K562 (cell line): ENCODE measurements at regions not wholly inside any gene's neighbourhood (a gene's known extent, or its start where the extent isn't known, plus 50 kb on each side); places are given as distances from the start of the nearest gene placed in this dataset.

Experiments
- ATAC-seq: fragments of 200-7000 bp; cut with Tn5 transposase; 3 replicates; pipeline ENCODE4 v1.9.1; 2020; ENCODE audit warnings: moderate library complexity
- BruUV-seq: library from RNA; stranded (reverse); fragments of 400-500 nt; replicated peaks from 2 replicates; lab custom pipeline; 2021; lab: Mats Ljungman, UMichigan
- CTCF ChIA-PET: fragments of 300-600 bp; formaldehyde crosslinking; extraction: SDS; loops from one replicate; lab custom pipeline; 2021; ENCODE audit warnings: low intra/inter-chr PET ratio; lab: Yijun Ruan, JAX
- POLR2A ChIA-PET: fragments of 300-600, 350-650 bp; sonication (Branson Sonifier 250); formaldehyde crosslinking; extraction: SDS; loops from one replicate; lab custom pipeline; 2021; ENCODE audit warnings: antibody characterized with exemption, inconsistent platforms; lab: Yijun Ruan, JAX
- DNase-seq, 4 experiments: peaks; one replicate each; pipeline versions ENCODE4 v3.0.0 to v3.0.0-alpha.2; 2011 to 2018; ENCODE audit warnings: low spot score in 3 of 4, mixed read lengths in 3 of 4; ENCODE audit errors: extremely low read depth in 1 of 4
- FAIRE-seq: peaks from 2 replicates; lab custom pipeline; 2011; peaks lifted over from hg19 to GRCh38; lab: Jason Lieb, UNC
- H2AFZ ChIP-seq: 2 replicates; pipeline ENCODE4 v1.6.0; 2011; ENCODE audit warnings: low read depth, low read length, control low read depth, inconsistent platforms
- H3K27ac ChIP-seq: fragments of 200-600 bp; 3 replicates; pipeline ENCODE4 v1.8.0; 2011; ENCODE audit warnings: low read depth, mild to moderate bottlenecking, control low read depth, inconsistent platforms, low read length, moderate library complexity, mixed read lengths; ENCODE audit errors: extremely low read depth
- H3K27me3 ChIP-seq, 2 experiments: fragments of 300-600 bp in 1 of 2; 2 replicates in 1 of 2; 3 replicates in 1 of 2; pipeline versions ENCODE4 v1.6.0 to v1.8.0; 2011; ENCODE audit warnings: inconsistent platforms in 2 of 2, low read length in 2 of 2, mild to moderate bottlenecking in 1 of 2, mixed read lengths in 1 of 2, moderate library complexity in 1 of 2; ENCODE audit not compliant: control insufficient read depth in 2 of 2, insufficient read depth in 2 of 2
- H3K36me3 ChIP-seq: fragments of 300-600 bp; 3 replicates; pipeline ENCODE4 v1.8.0; 2011; ENCODE audit warnings: mild to moderate bottlenecking, low read length, inconsistent platforms; ENCODE audit not compliant: control insufficient read depth, insufficient read depth
- H3K4me1 ChIP-seq, 2 experiments: fragments of 200-600 bp in 1 of 2; replicated peaks in 1 of 2; 2 replicates in 1 of 2; 3 replicates in 1 of 2; pipeline versions ENCODE4 v1.5.1 to v1.8.0; 2011; ENCODE audit warnings: inconsistent platforms in 2 of 2, low read length in 2 of 2, mild to moderate bottlenecking in 1 of 2, mixed read lengths in 1 of 2, moderate library complexity in 1 of 2; ENCODE audit not compliant: control insufficient read depth in 2 of 2, insufficient read depth in 2 of 2
- H3K4me2 ChIP-seq: 2 replicates; pipeline ENCODE4 v1.6.1; 2011; ENCODE audit warnings: low read length, control low read depth, inconsistent platforms, mixed read lengths; ENCODE audit not compliant: insufficient read depth
- H3K4me3 ChIP-seq: fragments of 200-600 bp; sonication (generic), shearing (Covaris generic); 2 replicates; pipeline ENCODE4 v1.5.1; 2016; ENCODE audit warnings: control low read depth, inconsistent platforms
- H3K79me2 ChIP-seq: fragments of 200-600 bp; 3 replicates; pipeline ENCODE4 v1.8.0; 2011; ENCODE audit warnings: low read length, inconsistent platforms; ENCODE audit not compliant: control insufficient read depth, insufficient read depth
- H3K9ac ChIP-seq, 2 experiments: 2 replicates each; pipeline versions ENCODE4 v1.6.0 to v1.6.1; 2011; ENCODE audit warnings: low read depth in 2 of 2, low read length in 2 of 2, control low read depth in 1 of 2, inconsistent platforms in 1 of 2, mild to moderate bottlenecking in 1 of 2, mixed read lengths in 1 of 2; ENCODE audit not compliant: insufficient read depth in 1 of 2
- H3K9me1 ChIP-seq: one replicate; pipeline ENCODE4 v1.6.0; 2011; ENCODE audit warnings: inconsistent platforms, mild to moderate bottlenecking, low read length, moderate library complexity; ENCODE audit not compliant: control insufficient read depth, insufficient read depth
- H3K9me3 ChIP-seq: replicated peaks from 2 replicates; pipeline ENCODE4 v1.5.1; 2011; ENCODE audit warnings: low read depth, low read length, inconsistent platforms; ENCODE audit not compliant: control insufficient read depth, insufficient read depth
- H4K20me1 ChIP-seq: replicated peaks from 2 replicates; pipeline ENCODE4 v1.6.1; 2011; ENCODE audit warnings: low read length, inconsistent platforms, mixed read lengths; ENCODE audit not compliant: control insufficient read depth, insufficient read depth
- ATF1 ChIP-seq, 2 experiments: fragments of 450-650 bp in 1 of 2; IDR thresholded peaks; 2 replicates each; pipeline ENCODE4 v1.6.1; 2016; ENCODE audit warnings: missing compliant biosample characterization in 1 of 2, missing genetic modification characterization in 1 of 2
- FIP1L1 ChIP-seq: fragments of 200-400 bp; formaldehyde crosslinking; IDR thresholded peaks from 2 replicates; pipeline ENCODE4 v1.6.1; 2018; ENCODE audit warnings: mild to moderate bottlenecking, low read depth, low read length; ENCODE audit not compliant: poor library complexity, severe bottlenecking
- FOXP4 ChIP-seq: sonication (generic); formaldehyde crosslinking; IDR thresholded peaks from 2 replicates; pipeline ENCODE4 v1.8.0; 2022; ENCODE audit warnings: mild to moderate bottlenecking, missing genetic modification reagents, borderline replicate concordance
- LEF1 ChIP-seq: fragments of 450-650 bp; IDR thresholded peaks from 2 replicates; pipeline ENCODE4 v1.6.1; 2016; ENCODE audit warnings: mild to moderate bottlenecking
- SRSF1 ChIP-seq: fragments of 200-400 bp; formaldehyde crosslinking; IDR thresholded peaks from 2 replicates; pipeline ENCODE4 v1.6.1; 2017; ENCODE audit warnings: mild to moderate bottlenecking, low read depth, low read length, moderate library complexity
- ZNF165 ChIP-seq: fragments of 250-450 bp; sonication (Bioruptor Pico); IDR thresholded peaks from 2 replicates; pipeline ENCODE4 v1.4.0; 2020; ENCODE audit warnings: borderline replicate concordance
- ZNF41 ChIP-seq: fragments of 250-450 bp; sonication (Bioruptor Pico); conservative IDR thresholded peaks from 2 replicates; pipeline ENCODE4 v1.4.0; 2020; ENCODE audit warnings: mild to moderate bottlenecking
- ZZZ3 ChIP-seq: fragments of 450-650 bp; IDR thresholded peaks from 2 replicates; pipeline ENCODE4 v1.6.1; 2016; ENCODE audit warnings: antibody characterized with exemption, mild to moderate bottlenecking, moderate library complexity
- in situ Hi-C: fragments of 300-500 bp; cut with MboI; formaldehyde crosslinking; loops from 4 replicates; pipeline ENCODE4 v1.15.0; 2018; ENCODE audit warnings: inconsistent platforms, mixed read lengths
- intact Hi-C: fragments of 100-400 bp; cut with micrococcal nuclease; formaldehyde crosslinking; loops from 2 replicates; pipeline ENCODE4 v1.14.2; 2022

GRCh38 chr4:30314001-30314400 is 406.2 kb upstream of the PCDH7 start:
- no peak for ATAC-seq
- H3K9ac ChIP-seq: no peak overlapping the region
- BruUV-seq: no TSS peak
- CTCF ChIA-PET: no interaction called here
- H3K9me3 ChIP-seq: no peaks in the 10 kb centered on the region; the same call in 1 of the 2 replicates
- no peak overlapping the region for H3K27ac ChIP-seq
- DNase-seq: no peak
- no peak overlapping the region for H2AFZ ChIP-seq
- H3K4me1 ChIP-seq: no peaks in the 10 kb centered on the region
- H4K20me1 ChIP-seq: no peaks in the 10 kb centered on the region
- no peaks in the 10 kb centered on the region for H3K79me2 ChIP-seq
- intact Hi-C loops: no loop called here
- TF ChIP-seq ZNF165 (CRISPR knock-in tag) (no peak), SRSF1 (no peak), FOXP4 (CRISPR knock-in tag) (no peak), LEF1 (no peak), ZZZ3 (no peak), ZNF41 (no peak), FIP1L1 (no peak), ATF1 (CRISPR knock-in tag; IDR thresholded peaks at IDR 0.05) (no peak), ATF1 (tag; IDR thresholded peaks at IDR 0.05) (no peak)
- TF ChIP-seq, all 486 proteins: peak for 0
- no peaks in the 10 kb centered on the region for H3K36me3 ChIP-seq
- in situ Hi-C loops: no loop called here
- POLR2A ChIA-PET: no interaction called here
- H3K4me2 ChIP-seq: no peak overlapping the region
- H3K27me3 ChIP-seq: no peaks in the 10 kb centered on the region
- H3K4me3 ChIP-seq: no peak overlapping the region
- no peak for FAIRE-seq
- no peaks in the 10 kb centered on the region for H3K9me1 ChIP-seq
